GM18870 (cell line): ENCODE measurements at regions not wholly inside any gene's neighbourhood (a gene's known extent, or its start where the extent isn't known, plus 50 kb on each side); places are given as distances from the start of the nearest gene placed in this dataset.

ENCODE experiments used
- ATAC-seq: cut with Tn5 transposase; IDR thresholded peaks from one replicate; pipeline ENCODE4 v1.9.1; 2021; ENCODE audit warnings: moderate library complexity; ENCODE audit not compliant: unreplicated experiment

DNA sequence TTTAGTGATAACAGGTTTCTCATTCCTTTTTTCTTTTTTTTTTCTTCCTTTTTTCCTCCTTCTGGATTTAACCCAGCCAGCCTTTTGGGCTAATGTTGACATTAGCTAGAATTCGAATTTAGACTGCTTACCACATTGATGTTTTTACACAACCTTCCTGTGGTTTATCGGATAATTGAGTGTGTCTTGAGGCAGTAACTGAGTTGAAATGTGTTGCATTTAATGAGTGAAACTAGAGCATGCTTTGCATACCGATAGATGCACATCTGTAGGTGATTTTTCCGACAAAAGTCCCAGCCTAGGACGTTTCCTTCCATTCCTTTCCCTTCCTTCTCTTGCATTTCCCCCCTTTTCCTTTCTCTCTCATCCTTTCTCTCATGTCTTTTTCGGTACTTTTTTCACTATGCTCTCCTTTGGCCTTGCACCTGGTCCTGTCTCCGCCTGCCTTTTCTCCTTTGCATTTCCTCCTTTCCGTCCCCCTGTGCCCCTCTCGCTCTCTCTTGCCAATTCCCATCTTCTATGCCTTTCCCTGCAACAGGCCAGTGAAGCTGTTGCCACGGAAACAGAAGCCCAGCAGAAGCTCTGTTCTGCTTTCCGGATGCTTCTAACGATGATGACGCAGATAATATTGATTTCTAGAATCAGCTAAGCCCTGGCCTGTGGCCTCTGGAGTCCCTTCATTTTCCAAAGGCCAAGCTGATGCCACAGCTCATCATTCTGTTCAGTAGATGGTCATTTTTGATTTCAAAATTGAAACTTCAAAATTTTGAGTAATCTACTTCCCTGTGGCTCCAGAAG lies 76.1 kb downstream of the SLC25A47 start:
- ATAC-seq: no peak

DNA sequence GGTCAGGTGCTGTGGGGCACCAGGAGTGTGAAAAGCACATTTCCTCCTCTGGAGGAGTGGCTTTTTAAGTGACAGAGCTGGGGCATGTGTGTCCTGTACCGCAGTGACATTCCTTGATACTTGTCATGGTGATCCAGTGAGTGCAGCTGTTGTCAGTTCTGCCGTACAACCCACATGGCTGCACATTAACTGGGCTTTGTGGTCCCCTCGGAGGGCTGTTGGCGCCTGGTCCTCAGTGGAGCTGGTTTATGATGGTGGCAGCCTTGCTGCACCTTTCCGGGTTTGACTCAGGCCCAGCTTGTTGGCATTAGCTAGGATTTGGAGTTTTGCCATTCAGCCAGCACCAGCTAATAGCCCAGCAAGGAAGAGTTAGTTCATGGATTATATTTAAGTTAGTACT lies 77.0 kb downstream of the SLC25A47 start:
- no peak for ATAC-seq

DNA sequence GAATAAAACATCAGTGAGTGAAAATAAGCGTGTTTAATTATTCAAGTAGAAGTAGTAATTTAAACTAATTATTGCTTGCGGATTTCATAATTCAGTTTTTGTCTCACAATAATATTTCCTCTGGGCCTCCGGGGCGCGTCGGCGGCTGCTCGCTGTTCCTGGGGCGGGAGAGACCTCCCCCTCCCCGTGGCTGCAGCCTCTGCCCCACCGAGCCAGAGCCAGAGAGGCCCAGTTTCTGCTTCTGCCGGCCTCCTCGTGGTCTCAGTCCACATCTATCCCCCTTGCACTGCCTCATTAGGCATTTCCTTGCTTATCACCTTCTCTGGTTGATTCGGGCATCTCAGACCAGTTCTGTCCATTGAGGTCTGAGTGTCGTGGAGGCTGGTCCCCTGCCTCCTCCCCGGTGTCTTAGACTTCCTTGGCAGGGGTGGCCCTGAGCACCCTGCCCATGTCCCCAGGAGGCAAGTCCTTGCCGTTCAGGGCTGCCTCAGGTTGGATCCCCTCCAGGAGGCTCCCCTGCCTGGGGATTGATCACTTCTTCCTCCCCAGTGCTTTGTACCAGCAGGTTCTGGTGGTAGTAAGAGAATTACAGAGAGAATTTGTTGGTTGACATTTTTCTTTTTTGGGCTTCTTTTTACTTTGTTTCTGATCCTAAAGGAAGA lies 78.0 kb downstream of the SLC25A47 start:
- ATAC-seq: no peak

DNA sequence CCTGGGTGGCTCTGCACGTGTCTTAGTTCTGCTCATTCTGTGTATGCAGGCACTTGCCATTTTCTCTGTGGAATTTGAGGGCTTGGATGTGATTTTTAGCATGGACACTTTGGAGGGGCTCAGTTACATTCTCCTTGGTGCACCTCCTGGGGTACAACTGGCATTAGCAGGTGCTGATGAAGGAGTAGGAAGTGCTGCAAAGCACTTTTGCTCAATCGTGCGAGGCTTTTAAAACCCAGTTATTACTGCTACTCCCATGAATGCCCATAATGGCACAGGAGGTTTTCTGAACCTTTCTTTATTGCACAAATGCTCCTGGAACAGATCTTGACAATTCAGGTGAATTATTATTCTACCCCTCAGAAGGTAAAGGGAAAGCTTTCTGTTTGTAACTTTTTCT lies 78.7 kb downstream of the SLC25A47 start:
- ATAC-seq: no peak

DNA sequence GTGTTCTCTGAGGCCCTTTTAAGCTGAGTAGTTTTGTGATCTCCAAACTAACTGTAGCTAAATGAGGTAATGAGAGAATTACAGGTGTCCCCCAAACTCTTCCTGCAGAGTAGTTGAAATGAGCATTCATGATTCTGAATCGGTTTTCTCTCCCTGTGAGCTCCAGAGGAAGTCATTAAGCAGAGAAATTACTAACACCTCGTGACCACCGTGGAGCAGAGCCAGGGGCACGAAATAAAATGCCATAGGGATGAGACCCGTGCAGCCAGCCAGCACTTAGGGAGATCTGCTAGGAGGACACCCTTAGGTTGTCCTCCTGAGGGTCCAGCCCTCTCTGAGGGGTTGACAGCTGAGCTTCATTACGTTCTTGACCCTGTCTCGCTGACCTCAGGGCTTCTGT lies 79.5 kb downstream of the SLC25A47 start:
- ATAC-seq: no peak

DNA sequence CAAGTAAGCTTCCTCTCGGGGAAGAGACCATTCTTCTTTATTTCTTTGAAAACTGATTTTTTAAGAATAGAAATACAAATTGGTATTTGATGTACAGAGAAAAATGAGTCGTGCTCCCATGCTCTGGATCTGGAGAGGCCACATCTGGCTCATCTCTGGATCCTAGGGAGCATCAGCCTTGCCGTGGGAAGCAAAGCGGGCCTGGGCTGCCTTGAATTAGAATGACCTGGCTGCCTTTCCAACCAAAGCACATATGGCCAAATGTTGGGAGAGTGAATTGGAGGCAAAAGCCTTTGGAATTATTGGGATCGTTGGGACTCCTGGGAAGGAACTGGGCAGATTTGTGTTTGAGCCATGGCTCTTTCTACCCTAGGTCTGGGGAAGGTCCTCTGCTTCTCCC lies 80.0 kb downstream of the SLC25A47 start:
- ATAC-seq: no peak

DNA sequence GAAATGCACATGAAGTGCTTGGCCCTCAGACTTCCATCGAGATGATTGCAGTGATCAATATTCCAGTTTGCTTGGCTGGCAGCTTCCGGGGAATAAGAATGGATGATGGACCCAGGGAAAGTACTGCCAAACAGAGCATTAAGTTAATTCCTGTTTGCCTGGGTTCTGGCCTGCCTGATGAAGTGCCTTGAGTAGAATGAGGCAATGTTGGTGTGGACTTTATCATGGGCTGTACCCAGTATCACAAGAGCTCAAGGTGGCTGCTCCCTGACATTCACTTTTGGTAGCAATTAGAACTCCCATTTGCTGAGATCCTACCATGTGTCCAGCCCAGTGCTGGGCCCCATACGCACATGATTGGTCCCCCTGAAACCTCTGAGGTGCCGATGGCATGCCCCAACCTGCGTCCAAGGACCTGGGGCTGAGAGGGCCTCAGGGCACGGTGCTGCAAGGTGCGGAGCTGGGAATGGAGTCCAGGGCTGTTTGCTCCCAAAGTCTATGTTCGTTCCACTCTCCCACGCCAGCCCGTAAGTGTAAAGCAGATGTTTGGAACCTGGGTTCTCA lies 80.7 kb downstream of the SLC25A47 start:
- no peak for ATAC-seq

DNA sequence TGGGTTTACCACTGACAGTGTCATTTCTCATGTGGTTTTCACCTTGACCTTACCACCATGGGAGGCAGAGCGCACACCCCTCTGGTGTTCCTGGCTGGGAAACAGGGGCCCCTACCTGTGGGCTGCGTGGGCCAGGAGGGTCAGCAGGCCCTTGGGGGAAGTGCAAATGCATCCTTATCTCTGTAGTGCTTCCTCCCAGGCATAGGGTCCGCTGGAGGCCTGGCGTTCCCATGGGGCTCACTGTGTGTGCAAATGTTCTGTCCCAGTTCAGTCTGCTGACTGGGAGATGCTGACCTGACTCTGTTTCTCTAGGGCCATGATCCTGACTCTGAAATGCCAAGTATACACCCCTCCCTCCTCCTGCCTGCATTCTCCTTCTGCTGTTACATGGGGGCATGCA lies 81.3 kb downstream of the SLC25A47 start:
- no peak for ATAC-seq

DNA sequence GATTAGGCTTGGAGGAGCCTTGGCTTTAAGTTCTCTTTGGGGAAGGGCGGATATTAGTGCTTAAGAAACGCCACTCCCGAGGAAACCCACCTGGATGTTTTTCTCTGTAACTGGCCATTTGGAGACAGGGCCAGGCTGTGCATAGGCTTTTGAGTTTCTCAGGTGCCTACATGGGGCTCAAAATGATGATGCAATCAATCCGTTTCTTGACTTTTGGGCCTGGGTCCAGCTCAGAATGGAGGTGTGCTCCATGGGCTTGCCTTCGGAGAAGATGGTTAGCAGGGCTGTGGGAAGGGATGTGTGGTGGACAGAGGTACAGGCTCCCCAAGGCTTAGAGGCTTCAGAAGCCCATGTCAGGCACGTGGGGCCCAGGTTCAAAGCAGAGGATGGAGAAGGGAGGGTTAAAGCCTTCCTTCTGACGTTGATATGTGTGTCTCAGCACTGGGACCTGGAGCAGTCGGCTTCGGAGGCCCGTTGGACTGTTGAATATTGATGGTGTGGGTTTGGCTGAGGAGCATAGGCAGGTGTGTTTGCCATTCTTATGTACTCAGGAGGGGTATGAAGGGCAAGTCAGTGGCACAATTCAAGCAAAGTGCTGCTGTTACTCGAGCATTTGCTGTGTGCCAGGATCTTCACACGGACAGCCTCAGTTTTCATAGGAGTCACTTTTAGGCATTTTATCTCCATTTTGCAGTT lies 82.8 kb downstream of the SLC25A47 start:
- ATAC-seq: no peak

DNA sequence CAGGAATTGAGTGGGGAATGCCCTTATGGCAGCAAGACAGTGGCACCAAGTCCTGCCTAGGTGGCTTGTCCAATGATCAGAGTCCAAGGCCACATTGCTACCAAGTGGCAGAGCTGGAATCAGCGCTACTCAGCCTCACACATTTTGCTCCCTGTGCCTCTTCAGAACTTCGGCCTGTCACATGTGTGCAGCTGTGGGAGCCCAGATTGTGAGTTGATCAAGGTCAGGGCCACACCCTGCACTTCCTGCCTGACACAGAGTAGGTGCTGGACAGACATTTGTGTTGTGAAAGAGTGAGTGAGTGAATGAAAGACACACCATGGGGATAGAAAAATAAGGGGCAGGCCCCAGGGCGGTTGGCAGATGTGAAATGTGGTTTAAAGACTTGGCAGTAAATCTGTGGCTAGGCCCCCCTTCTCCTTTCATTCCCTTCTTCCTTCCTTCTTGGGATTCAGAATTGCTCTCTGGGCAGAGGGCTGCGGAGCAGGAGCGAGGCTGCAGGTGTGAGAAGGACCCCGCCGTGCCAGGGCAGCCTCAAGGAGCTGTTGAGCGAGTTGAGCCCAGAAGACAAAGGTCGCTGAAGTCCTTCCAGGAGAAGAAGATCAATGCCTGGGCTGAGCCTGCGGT lies 83.5 kb downstream of the SLC25A47 start:
- ATAC-seq: no peak

DNA sequence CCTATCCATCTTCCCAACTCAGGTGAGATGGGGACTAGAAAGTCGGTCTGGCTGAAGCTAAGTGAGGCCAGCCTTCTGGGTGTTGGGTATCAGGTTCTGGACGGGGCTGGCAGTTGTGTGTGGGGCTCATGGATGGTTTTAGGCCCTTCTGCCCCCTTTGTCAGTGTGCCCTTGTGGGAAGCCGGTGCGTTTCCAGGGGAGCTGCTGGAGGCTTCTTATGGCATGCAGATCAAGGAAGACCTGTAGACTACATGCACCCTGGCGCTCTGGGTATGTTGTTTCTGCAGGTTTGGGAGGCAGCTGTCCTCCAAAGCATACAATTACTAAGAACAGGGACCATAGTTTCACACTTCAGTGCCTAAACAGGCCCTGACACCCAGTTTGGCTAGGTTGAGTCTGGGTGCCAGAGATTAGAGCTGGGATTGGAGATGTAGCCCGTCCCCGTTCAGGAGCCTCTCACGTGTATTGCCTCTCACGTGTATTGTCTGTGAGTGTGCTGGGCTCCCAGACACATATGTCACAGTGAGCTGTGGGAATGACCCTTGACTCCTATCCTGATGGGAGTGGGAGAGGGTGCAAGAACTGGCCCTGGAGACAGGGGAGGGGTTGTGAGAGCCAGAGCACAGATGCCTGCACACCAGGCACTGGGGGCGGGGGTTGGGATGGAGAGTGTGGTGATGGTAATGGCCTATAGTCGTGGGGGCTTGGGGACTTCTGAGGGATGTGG lies 84.4 kb downstream of the SLC25A47 start:
- no peak for ATAC-seq

DNA sequence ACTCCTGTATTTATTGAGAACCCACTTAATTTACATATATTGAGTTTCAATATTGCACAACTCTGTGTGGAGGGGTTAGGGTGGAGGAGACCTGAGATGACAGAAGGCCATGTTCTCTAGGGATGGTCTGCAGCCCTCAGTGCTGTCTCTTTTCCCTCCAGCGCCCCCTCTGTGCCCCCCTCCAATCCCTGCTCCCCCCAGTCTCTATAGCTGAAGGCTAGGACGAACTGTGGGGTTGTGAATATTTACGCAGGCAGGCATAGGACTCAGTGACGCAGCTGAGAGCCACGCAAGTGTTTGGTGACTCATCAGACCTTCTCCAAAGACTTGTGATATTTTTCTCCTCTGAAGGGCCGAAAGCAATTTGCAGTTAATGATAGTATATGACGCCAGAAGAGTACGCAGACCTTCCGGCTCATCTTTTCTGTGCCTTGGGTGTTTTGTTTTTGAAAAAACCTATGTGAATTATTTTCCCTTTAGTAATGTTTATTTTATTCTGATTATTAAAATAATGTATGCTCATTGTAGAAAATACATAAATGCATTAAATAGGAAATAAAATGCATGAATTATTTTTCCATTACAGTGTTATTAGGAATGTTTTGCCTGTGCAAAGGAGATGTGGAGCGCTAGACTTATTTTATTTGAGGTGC lies 85.3 kb downstream of the SLC25A47 start:
- ATAC-seq: no peak

DNA sequence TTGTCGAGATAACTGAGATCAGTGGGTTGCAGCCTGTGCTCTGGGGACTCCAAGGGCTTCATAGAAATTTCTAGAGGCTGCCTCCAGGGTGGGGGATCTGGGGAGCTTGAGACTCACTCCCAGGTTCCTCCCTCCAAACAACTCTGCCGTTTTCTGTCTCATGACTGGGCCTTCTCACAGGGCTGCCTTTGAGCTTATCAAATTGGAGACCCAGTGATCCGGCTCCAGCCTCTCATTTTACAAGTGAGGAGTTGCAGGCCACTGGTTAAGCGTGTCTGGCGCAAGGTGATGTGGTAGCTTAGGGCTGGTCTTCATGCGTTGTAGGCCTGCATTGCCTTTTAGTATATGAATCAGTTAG lies 85.8 kb downstream of the SLC25A47 start:
- no peak for ATAC-seq

DNA sequence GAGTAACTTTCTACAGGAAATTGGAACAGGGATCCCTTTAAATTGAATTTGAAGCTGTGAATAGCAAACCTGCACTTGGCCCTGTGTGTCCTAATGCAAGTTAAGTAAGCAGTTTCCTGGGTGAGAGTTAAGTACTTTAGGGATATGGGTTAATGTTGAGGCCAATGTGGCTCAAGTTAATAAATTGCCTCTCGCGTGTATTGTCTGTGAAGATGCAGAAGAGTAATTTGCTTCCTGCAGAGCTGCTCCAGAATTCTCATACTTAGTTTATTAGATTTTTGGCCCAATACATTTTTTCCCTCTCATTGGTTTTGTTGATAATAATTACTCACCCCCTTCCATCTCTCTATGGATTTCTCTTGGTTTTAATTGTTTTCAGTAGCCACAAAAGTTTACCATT lies 86.5 kb downstream of the SLC25A47 start:
- no peak for ATAC-seq

DNA sequence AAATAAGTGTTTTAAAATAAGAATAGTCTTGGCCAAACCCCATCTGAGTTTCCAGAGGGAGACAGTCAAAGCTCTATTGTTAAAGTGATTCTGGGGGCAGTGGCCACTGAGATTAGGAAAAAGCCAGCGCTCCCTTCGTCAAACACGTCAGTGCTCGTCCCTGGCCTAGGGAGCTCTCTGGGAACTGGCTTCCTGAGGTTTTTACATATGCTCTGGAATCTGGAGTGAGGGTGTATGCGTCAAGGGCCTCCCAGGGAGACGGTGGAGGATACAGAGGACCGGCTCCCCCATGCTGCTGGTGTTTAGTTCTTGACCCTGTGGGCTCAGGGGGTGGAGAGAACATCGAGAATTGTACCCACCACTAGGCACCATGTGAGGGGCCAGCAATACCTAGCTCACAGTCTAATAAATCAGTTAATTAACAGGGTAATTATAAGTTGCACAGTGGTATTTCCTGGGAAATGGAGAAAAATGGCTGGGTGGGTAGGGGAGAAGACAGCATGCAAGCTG lies 87.0 kb downstream of the SLC25A47 start:
- no peak for ATAC-seq

DNA sequence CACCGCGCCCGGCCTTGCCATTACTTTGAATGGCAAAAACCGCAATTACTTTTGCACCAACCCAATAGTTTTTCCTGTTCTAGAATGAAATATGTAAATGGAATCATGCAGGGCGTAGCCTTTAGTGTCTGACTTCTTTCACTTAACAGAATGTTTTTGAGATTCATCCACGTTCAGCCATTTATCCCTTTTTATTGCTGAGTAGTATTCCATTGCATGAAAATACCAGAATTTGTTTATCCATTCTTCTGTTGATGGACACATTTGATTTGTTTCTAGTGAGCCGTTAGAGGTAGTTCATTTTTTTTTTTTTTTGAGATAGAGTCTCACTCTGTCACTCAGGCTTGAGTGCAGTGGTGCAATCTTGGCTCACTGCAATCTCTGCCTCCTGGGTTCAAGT lies 90.6 kb downstream of the SLC25A47 start:
- ATAC-seq: no peak

DNA sequence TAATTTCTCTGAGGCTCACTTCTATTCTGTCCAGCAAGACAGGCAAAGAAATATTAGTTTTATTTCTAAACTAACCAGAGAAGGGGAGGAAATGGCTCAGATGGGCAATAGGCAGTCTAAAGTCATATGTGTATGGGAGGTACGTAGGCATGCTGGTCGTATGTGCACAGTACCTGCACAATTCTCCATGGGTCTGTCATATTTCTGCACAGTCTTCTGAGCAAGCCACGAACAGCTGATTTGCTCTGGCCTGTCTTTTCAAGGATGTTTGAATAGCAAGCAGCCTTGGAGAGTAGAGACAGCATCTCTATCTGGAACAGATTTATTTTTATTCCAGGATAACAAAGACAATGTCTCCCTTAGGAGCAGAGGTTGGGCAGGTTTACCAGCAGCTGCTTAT lies 92.1 kb downstream of the SLC25A47 start:
- ATAC-seq: no peak

DNA sequence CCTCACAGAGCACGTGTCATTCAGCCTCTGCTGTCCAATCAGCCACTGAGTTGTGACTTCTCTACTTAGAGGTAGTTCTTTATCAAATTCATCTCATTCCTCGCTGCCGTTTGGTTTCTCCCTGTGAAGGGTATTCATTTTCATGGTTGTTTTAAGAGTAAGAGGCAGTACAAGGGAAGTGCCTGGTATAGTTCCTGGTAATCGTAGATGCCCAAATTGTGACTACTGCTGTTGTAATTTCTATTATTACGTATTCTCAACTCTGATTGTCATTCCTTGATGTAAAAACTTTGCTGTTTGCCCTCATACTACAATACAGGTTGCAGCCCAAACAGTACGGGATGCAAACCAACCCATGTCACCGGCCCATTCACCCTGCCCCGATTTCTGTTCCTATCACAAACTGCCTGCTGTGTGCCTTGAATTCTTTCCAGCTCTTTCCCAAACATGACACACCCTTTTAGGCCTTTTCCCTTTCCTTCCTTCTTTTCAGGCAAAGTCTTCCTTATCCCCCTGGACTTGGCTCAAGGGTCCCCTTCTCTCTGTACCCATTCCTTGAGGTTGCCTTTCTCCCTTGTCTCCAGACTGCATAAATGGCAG lies 93.0 kb downstream of the SLC25A47 start:
- ATAC-seq: no peak
